ENCODE measurements at regions not wholly inside any gene's neighbourhood (a gene's known extent, or its start where the extent isn't known, plus 50 kb on each side); places are given as distances from the start of the nearest gene placed in this dataset.

DNA sequence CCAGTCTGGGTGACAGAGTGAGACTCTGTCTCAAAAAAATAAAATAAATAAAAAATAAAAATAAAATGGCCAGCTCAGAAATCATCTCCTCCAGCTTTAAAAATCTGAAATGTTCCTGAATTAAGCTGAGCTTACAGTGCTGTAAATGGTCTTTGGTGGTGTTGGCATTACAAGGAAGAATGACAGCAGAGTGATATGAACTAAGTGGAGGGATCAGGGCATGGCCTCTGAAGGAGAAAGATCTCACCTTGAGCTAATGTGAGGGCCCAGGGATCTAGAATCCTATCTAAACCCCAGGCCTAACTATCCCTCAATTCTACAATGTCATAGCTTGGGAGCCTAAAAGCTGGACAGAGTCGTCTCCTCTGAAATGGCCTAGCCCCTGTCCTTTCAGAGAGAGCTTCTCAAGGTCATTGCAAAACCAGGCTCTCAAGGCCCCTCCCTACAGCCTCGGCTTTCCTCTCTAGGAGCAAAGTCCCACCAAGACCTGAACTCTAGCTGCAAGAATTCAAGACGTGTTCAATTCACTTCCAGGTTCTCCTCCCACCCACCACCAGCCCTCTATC lies 345.4 kb downstream of the BUD13 start:
- H3K79me2 ChIP-seq (ENCODE audit: low read length), result no peaks in the 10 kb centered on the region
- H3K27me3 ChIP-seq (ENCODE audit: low read depth, low read length), result no peaks in the 10 kb centered on the region
- no peaks in the 10 kb centered on the region for H4K20me1 ChIP-seq (ENCODE audit: insufficient read depth, low read length)
- no peaks in the 10 kb centered on the region for H3K9me3 ChIP-seq (ENCODE audit: insufficient read depth, low read length)
- no peak overlapping the region for H3K4me3 ChIP-seq (ENCODE audit: low read length)
- no peak overlapping the region for H2AFZ ChIP-seq (ENCODE audit: low read depth, low read length)
- H3K36me3 ChIP-seq (replicated peaks; ENCODE audit: low read depth, low read length), result no peaks in the 10 kb centered on the region
- no peak overlapping the region for H3K4me2 ChIP-seq (ENCODE audit: low read length)
- no peaks in the 10 kb centered on the region for H3K4me1 ChIP-seq (ENCODE audit: low read length)
- H3K27ac ChIP-seq (ENCODE audit: low read length), result no peak overlapping the region
- no peak for TF ChIP-seq EZH2phosphoT487 (IDR thresholded peaks at IDR 0.05; ENCODE audit: low read depth)
- TF ChIP-seq, protein P1, sequence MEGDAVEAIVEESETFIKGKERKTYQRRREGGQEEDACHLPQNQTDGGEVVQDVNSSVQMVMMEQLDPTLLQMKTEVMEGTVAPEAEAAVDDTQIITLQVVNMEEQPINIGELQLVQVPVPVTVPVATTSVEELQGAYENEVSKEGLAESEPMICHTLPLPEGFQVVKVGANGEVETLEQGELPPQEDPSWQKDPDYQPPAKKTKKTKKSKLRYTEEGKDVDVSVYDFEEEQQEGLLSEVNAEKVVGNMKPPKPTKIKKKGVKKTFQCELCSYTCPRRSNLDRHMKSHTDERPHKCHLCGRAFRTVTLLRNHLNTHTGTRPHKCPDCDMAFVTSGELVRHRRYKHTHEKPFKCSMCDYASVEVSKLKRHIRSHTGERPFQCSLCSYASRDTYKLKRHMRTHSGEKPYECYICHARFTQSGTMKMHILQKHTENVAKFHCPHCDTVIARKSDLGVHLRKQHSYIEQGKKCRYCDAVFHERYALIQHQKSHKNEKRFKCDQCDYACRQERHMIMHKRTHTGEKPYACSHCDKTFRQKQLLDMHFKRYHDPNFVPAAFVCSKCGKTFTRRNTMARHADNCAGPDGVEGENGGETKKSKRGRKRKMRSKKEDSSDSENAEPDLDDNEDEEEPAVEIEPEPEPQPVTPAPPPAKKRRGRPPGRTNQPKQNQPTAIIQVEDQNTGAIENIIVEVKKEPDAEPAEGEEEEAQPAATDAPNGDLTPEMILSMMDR (IDR thresholded peaks at IDR 0.05; ENCODE audit: low read depth, low read length), result no peak
- no peak overlapping the region for H3K9ac ChIP-seq (ENCODE audit: low read length)

DNA sequence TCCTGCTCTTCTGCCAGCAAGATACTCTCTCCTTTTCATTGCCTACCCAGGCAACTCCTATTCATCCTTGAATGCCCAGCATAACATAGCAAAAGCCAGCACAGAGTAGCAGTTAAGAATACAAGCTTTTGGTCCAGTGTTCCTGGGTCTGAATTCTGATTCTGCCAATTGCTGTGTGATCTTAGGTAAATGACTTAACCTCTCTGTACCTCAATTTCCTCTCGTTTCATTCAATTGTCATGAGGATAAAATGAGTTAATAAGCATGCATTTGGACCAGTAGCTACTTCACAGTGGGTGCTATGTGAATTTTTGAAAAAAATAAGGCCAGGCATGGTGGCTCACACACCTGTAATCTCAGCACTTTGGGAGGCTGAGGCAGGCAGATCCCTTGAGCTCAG lies 346.0 kb downstream of the BUD13 start:
- Histone ChIP-seq H2AFZ (ENCODE audit: low read depth, low read length) (no peak overlapping the region), H3K27me3 (ENCODE audit: low read depth, low read length) (peaks cover 5% of the 10 kb centered on the region; the same call in 1 of the 2 replicates), H3K36me3 (replicated peaks; ENCODE audit: low read depth, low read length) (no peaks in the 10 kb centered on the region), H3K4me3 (ENCODE audit: low read length) (no peak overlapping the region), H3K9me3 (ENCODE audit: insufficient read depth, low read length) (no peaks in the 10 kb centered on the region), H3K79me2 (ENCODE audit: low read length) (no peaks in the 10 kb centered on the region), H3K4me1 (ENCODE audit: low read length) (no peaks in the 10 kb centered on the region), H3K27ac (ENCODE audit: low read length) (no peak overlapping the region), H3K4me2 (ENCODE audit: low read length) (no peak overlapping the region), H3K9ac (ENCODE audit: low read length) (no peak overlapping the region), H4K20me1 (ENCODE audit: insufficient read depth, low read length) (no peaks in the 10 kb centered on the region)
- TF ChIP-seq EZH2phosphoT487 (IDR thresholded peaks at IDR 0.05; ENCODE audit: low read depth), result no peak
- TF ChIP-seq, protein P1 (IDR thresholded peaks at IDR 0.05; ENCODE audit: low read depth, low read length), result no peak

DNA sequence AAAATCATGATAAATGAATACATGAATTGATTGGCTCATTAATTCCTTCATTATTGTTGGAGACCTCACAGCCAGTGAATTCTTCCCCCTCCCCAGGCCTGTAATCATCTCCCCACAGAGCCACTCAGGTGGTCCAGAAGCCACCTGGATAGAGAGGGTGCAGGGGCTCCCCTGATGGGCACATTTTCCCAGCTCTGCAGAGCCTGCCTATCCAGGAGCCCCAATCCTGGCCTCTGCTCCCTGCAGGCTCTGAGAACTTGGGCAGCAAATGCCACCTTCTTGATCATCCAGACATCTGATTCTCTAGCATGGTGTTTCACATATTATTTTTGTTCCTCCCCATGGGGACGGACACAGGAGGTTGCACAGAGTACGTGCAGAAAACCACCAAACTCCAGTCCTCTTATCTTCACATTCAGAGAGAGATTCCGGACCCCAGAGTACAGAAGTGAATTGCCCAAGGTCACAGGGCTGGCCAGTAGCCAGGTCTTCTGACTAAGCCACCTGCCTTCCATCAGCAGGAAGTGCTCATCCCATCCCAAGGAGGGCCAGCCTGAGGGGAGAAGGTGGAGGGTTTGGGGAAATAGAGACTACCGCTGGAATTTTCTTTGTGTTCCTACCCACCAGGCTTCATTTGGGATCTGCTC lies 348.0 kb downstream of the BUD13 start:
- Histone ChIP-seq H3K4me2 (ENCODE audit: low read length) (no peak overlapping the region), H3K27ac (ENCODE audit: low read length) (no peak overlapping the region), H3K9me3 (ENCODE audit: insufficient read depth, low read length) (no peaks in the 10 kb centered on the region), H3K27me3 (ENCODE audit: low read depth, low read length) (peaks cover 22% of the 10 kb centered on the region), H3K79me2 (ENCODE audit: low read length) (no peaks in the 10 kb centered on the region), H3K36me3 (replicated peaks; ENCODE audit: low read depth, low read length) (no peaks in the 10 kb centered on the region), H3K4me3 (ENCODE audit: low read length) (no peak overlapping the region), H4K20me1 (ENCODE audit: insufficient read depth, low read length) (no peaks in the 10 kb centered on the region), H2AFZ (ENCODE audit: low read depth, low read length) (no peak overlapping the region), H3K9ac (ENCODE audit: low read length) (no peak overlapping the region), H3K4me1 (ENCODE audit: low read length) (no peaks in the 10 kb centered on the region)
- TF ChIP-seq, protein P1 (IDR thresholded peaks at IDR 0.05; ENCODE audit: low read depth, low read length), result no peak
- no peak for TF ChIP-seq EZH2phosphoT487 (IDR thresholded peaks at IDR 0.05; ENCODE audit: low read depth)

DNA sequence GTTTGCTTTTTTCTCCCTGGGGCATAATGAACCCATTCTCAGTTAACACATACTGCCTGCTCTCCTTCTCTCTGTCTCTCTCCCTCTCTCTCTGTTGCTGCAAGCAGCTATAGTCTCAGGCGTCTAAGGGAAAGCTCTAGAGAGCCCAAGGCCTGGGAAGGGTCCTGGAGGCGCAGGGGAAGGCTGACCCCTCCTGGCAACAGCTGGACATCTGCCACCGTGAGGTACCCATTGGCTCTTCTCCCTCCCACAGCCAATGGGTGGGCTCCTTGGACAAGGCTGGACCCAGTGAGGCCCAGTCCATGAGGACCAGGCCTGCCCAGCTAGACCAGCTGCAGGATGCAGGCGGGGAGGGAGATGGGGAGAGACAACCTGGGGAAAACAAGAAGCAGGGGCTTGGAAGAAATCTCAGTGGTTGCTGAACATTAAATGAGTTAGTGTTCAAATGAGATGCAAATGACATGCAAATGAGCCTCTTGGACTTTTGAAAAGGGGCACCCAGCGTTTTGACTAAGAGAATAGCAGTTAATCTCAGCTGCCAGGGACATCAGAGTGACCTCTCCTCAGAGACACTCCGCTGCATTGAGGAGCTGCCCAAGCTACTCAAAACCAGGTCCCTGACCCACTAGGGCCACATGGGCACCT lies 349.7 kb downstream of the BUD13 start:
- Histone ChIP-seq H3K27ac (ENCODE audit: low read length) (no peak overlapping the region), H3K4me2 (ENCODE audit: low read length) (no peak overlapping the region), H3K4me1 (ENCODE audit: low read length) (no peaks in the 10 kb centered on the region), H3K9me3 (ENCODE audit: insufficient read depth, low read length) (no peaks in the 10 kb centered on the region), H3K4me3 (ENCODE audit: low read length) (no peak overlapping the region), H4K20me1 (ENCODE audit: insufficient read depth, low read length) (no peaks in the 10 kb centered on the region), H2AFZ (ENCODE audit: low read depth, low read length) (no peak overlapping the region), H3K27me3 (ENCODE audit: low read depth, low read length) (peaks cover 22% of the 10 kb centered on the region), H3K9ac (ENCODE audit: low read length) (no peak overlapping the region), H3K79me2 (ENCODE audit: low read length) (no peaks in the 10 kb centered on the region), H3K36me3 (replicated peaks; ENCODE audit: low read depth, low read length) (no peaks in the 10 kb centered on the region)
- TF ChIP-seq EZH2phosphoT487 (IDR thresholded peaks at IDR 0.05; ENCODE audit: low read depth), result no peak
- TF ChIP-seq, protein P1 (IDR thresholded peaks at IDR 0.05; ENCODE audit: low read depth, low read length), result no peak

All from OCI-LY3 (cell line).